ENCODE measurements at regions not wholly inside any gene's neighbourhood (a gene's known extent, or its start where the extent isn't known, plus 50 kb on each side); places are given as distances from the start of the nearest gene placed in this dataset.

GRCh38 chr12:41910578-41911320 lies 233.9 kb downstream of the GXYLT1 start:
- TF ChIP-seq, protein P1, sequence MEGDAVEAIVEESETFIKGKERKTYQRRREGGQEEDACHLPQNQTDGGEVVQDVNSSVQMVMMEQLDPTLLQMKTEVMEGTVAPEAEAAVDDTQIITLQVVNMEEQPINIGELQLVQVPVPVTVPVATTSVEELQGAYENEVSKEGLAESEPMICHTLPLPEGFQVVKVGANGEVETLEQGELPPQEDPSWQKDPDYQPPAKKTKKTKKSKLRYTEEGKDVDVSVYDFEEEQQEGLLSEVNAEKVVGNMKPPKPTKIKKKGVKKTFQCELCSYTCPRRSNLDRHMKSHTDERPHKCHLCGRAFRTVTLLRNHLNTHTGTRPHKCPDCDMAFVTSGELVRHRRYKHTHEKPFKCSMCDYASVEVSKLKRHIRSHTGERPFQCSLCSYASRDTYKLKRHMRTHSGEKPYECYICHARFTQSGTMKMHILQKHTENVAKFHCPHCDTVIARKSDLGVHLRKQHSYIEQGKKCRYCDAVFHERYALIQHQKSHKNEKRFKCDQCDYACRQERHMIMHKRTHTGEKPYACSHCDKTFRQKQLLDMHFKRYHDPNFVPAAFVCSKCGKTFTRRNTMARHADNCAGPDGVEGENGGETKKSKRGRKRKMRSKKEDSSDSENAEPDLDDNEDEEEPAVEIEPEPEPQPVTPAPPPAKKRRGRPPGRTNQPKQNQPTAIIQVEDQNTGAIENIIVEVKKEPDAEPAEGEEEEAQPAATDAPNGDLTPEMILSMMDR (IDR thresholded peaks at IDR 0.05), result no peak

DNA sequence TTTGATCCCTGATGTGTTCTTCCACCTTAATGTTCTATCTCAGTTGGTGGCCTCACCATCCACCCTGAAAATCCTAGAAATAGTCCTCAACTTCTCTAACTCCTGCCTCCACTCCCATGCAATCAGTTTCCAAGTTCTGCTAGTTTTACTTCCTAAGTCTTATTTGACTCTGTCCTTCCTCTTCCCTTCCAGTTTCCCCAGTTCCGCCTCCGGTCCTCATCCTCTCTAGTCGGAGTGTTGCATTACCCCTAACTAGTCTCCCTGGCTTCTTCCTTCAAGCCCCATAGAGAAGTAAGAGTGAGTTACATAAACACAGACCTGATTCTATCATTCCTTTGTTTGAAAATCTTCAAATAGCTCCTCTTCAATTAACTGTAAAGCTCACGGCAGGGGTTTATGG lies 236.5 kb downstream of the GXYLT1 start:
- TF ChIP-seq, protein P1 (IDR thresholded peaks at IDR 0.05), result no peak

GRCh38 chr12:41907550-41907949 lies 237.1 kb downstream of the GXYLT1 start:
- TF ChIP-seq, protein P1 (IDR thresholded peaks at IDR 0.05), result no peak

GRCh38 chr12:41907021-41907420 lies 237.7 kb downstream of the GXYLT1 start:
- TF ChIP-seq, protein P1 (IDR thresholded peaks at IDR 0.05), result no peak

DNA sequence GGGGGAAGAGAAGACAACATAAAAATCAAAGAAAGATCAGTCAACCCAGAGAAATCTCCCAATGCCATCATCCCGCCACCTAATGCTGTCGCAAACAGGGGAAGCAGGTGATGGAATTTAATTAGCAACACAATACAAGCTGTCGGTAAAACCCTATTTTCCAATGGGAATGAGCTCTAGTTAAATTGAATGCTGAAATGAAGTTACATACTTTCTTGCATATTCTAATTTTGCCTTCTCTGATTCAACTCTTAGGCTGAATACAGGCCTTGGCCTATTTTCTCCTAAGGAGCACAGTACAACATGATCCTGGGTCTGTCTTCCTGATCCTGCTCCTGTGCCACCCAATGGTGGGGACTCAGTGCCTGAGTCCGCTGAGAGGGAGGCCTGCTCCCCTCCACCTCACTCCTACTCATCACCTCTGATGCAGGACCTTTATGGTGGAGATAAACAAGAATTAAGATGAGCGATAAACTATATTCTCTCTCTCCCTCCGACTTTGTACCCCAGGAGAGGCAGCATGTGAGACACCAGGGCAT lies 238.8 kb downstream of the GXYLT1 start:
- TF ChIP-seq, protein P1 (IDR thresholded peaks at IDR 0.05), result no peak

DNA sequence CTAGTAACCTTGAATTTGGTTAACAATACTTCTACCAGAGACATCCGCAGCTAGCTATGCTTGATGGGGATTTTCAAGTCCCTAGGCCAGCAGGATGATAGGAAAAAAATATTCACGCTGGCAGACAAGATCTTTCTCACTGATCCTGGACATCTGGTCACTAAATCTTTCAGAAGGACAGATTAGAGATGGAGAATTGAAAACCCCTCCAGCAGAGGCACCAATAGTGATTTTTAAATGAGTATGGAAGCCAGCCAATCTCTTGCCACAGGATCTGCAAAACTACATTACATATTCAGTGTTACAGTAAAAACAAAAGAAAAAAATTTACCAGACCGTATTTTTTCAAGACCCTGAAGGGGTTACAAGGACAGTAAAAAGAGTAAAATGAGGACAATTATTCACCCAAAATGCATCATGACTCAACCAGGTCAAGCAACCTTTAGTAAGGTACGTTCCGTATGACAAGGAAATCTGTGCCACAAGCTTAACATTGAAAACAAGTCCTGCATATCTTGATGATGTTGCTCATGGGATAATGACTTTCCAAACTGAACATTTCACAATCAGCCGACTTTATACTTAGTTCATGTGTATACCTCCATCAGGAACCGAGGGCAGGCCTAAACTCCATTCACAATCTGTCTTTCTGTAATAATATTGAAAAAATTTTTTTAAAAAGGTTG lies 239.5 kb downstream of the GXYLT1 start:
- TF ChIP-seq, protein P1 (IDR thresholded peaks at IDR 0.05), result no peak

- TF ChIP-seq, protein P1 (IDR thresholded peaks at IDR 0.05), result no peak
Observed at GRCh38 chr12:41904041-41904440, 240.6 kb downstream of the GXYLT1 start.

All from LNCAP (cell line).